SJCRH30 (cell line): ENCODE measurements at regions not wholly inside any gene's neighbourhood (a gene's known extent, or its start where the extent isn't known, plus 50 kb on each side); places are given as distances from the start of the nearest gene placed in this dataset.
A peak's percentile ranks its signal among the peaks of the same experiment; 100 is the strongest.

Source experiments
- DNase-seq, 2 experiments: peaks; one replicate each; pipeline ENCODE4 v3.0.0-alpha.2; 2015 to 2020
- H3K27ac ChIP-seq: fragments of 250-450 bp; sonication (Bioruptor Pico); 2 replicates; pipeline ENCODE4 v1.5.1; 2020; ENCODE audit warnings: mild to moderate bottlenecking, moderate library complexity
- H3K27me3 ChIP-seq: fragments of 250-450 bp; sonication (Bioruptor Pico); 2 replicates; pipeline ENCODE4 v1.5.1; 2020; ENCODE audit warnings: mild to moderate bottlenecking, moderate library complexity
- H3K36me3 ChIP-seq: fragments of 250-450 bp; sonication (Bioruptor Pico); 2 replicates; pipeline ENCODE4 v1.5.1; 2020; ENCODE audit warnings: mild to moderate bottlenecking, moderate library complexity
- H3K4me1 ChIP-seq: fragments of 250-450 bp; sonication (Bioruptor Pico); 2 replicates; pipeline ENCODE4 v1.5.1; 2020; ENCODE audit warnings: mild to moderate bottlenecking, moderate library complexity
- H3K4me3 ChIP-seq: fragments of 250-450 bp; sonication (Bioruptor Pico); 2 replicates; pipeline ENCODE4 v1.5.1; 2020; ENCODE audit warnings: mild to moderate bottlenecking, moderate library complexity
- H3K9me3 ChIP-seq: fragments of 250-450 bp; sonication (Bioruptor Pico); replicated peaks from 2 replicates; pipeline ENCODE4 v1.5.1; 2020; ENCODE audit warnings: mild to moderate bottlenecking, moderate library complexity

DNA sequence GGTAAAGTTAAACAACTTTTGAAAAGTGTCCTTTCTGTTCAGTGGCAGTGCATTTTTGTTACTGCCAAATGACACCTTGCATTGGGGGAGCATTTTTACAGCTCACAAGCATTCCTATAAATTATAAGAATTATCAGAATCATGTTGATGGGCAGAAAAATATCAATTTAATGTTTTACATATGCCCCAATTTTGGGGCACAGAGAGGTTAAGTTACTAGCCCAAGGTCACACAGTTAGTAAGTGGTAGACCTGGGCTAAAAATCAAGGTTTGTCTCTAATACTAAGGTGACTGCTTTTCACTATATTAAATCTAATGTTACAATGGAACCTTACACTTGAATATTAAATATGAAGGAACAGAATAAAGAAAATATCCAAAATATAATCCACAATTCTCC is 180.1 kb upstream of the IVNS1ABP start:
- no peak overlapping the region for H3K27ac ChIP-seq
- H3K4me3 ChIP-seq: no peak overlapping the region
- DNase-seq: no peak
- H3K36me3 ChIP-seq: no peaks in the 10 kb centered on the region
- no peaks in the 10 kb centered on the region for H3K27me3 ChIP-seq
- H3K9me3 ChIP-seq: no peaks in the 10 kb centered on the region
- no peaks in the 10 kb centered on the region for H3K4me1 ChIP-seq

DNA sequence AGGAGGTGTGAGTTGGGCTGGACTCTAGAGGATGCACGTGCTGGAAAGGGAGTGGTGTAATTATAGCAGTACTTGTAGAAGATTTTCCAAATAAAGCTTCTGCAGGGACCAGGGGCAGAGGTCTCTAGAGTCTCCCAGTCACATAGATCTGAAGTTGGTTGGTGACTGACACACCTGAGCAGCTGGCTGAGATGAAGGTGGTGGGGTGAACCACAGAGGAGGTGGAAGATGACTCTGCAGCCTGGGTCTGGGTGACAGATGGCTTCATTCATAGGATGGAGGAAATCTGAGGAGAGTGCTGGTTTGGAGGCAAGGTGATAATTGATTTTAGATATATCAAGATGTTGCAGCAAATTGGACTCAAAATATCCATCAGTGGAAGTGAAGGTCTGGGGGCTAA is 178.9 kb upstream of the IVNS1ABP start:
- Histone ChIP-seq H3K36me3 (no peaks in the 10 kb centered on the region), H3K27ac (no peak overlapping the region), H3K9me3 (no peaks in the 10 kb centered on the region), H3K27me3 (no peaks in the 10 kb centered on the region), H3K4me1 (no peaks in the 10 kb centered on the region), H3K4me3 (no peak overlapping the region)
- no peak for DNase-seq

DNA sequence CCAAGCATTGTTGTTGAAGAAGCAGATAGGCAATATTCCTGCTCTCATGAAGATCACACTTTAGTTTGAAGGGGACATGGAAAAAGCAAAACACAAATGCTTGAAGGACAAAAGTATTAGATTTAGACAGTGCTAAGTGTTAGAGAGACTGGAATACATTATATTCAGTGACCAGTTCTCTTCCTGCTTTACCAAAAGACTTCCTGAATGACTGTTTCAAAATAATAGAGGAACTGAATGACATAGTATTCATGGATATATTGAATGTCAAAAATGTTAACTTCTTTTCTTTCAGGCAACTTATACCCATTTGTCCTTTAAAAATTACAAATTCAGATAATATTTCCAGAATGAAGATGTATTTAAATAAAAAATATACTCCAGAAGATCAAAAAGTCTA is 178.0 kb upstream of the IVNS1ABP start:
- no peaks in the 10 kb centered on the region for H3K9me3 ChIP-seq
- no peaks in the 10 kb centered on the region for H3K27me3 ChIP-seq
- DNase-seq: no peak
- no peaks in the 10 kb centered on the region for H3K4me1 ChIP-seq
- H3K4me3 ChIP-seq: no peak overlapping the region
- H3K36me3 ChIP-seq: no peaks in the 10 kb centered on the region
- H3K27ac ChIP-seq: no peak overlapping the region

DNA sequence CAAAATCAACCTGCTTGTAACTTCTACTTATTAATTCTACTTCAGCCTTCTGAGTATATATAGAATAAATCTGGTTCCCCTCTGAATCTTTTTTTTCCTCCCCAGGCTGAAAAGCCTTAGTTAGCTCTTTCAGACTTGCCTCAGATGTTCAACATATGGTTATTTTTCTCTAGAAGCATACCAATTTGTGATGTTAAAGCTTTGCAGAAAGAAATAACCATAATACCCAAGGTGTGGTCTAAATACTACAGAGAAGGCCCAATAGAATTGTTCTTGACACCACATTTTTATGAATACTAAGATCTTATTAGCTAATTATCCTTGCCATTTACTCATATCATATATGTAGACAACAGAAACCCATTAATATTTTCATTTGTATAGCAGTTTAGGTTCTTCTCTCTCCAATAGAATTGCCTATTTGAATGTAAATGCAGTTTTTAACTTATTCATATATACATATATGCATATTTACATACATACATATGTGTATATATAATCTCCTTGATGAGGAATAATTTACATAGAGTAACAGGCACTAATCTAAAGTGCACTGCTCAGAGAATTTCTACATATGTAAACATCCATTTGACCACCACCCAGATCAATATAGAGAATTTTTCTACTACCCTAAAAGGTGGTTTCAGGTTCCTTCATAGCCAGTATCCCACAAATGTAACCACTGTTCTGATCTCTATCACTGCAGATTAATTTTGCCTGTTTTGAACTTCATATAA is 175.2 kb upstream of the IVNS1ABP start:
- Histone ChIP-seq H3K4me3 (no peak overlapping the region), H3K36me3 (no peaks in the 10 kb centered on the region), H3K4me1 (no peaks in the 10 kb centered on the region), H3K27ac (no peak overlapping the region), H3K27me3 (no peaks in the 10 kb centered on the region), H3K9me3 (no peaks in the 10 kb centered on the region)
- no peak for DNase-seq

DNA sequence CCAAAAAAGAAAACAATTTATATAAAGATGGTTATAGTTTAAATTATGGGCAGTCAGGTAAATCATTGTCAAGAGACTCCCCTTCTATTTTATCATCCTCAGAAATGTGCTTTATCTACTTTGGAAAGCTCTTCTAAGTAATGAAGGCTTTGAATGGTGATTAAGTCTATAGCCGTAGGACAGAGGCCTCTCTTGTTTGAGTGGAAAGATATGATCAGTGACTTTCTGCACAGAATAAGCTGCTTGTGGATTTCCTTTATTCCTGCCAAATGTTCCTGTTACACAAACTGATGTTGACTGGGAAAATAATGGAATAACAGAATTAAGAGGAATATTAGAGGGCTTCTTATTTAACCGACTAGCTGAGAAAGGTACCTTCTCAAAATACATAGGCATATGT is 174.6 kb upstream of the IVNS1ABP start:
- H3K36me3 ChIP-seq: no peaks in the 10 kb centered on the region
- no peaks in the 10 kb centered on the region for H3K4me1 ChIP-seq
- no peak overlapping the region for H3K4me3 ChIP-seq
- H3K27me3 ChIP-seq: no peaks in the 10 kb centered on the region
- no peak overlapping the region for H3K27ac ChIP-seq
- no peak for DNase-seq
- H3K9me3 ChIP-seq: no peaks in the 10 kb centered on the region

DNA sequence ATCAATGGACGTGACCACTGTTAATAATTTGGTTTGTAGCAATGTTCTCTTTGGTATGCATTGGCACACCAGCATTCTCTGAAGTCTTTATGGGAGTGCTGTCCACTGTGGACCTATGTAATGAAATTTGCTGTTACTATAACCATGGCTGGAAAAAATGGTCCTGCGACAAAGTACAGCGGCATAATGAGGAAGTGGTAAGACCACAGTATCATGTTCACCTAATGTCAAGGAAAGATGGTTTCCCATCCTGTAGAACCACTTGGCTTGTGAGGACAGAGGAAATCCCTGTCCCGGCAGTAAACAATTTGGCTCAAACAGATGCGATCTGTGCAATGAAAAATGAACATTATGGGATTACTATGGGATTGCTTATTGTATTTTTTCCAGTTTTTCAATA is 173.9 kb upstream of the IVNS1ABP start:
- H3K4me1 ChIP-seq: no peaks in the 10 kb centered on the region
- no peak overlapping the region for H3K27ac ChIP-seq
- no peak overlapping the region for H3K4me3 ChIP-seq
- H3K36me3 ChIP-seq: no peaks in the 10 kb centered on the region
- no peak for DNase-seq
- H3K27me3 ChIP-seq: no peaks in the 10 kb centered on the region
- no peaks in the 10 kb centered on the region for H3K9me3 ChIP-seq

DNA sequence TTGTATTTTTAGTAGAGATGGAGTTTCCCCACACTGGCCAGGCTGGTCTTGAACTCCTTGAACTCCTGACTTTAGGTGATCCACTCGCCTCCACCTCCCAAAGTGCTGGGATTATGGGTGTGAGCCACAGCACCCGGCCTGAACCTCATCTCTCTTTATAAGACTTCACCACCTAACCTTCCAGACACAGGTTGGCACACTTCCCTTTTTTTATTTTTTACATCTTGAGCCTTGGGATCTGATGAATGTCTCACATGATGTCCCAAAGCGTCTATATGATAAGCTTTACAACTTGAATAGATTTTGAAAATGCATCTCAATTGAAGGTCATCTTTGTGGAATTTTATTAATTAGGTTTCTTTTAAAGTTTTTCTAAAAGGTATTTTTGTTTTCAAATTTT is 172.4 kb upstream of the IVNS1ABP start:
- DNase-seq: no peak
- Histone ChIP-seq H3K4me1 (no peaks in the 10 kb centered on the region), H3K36me3 (no peaks in the 10 kb centered on the region), H3K27me3 (no peaks in the 10 kb centered on the region), H3K4me3 (no peak overlapping the region), H3K9me3 (no peaks in the 10 kb centered on the region), H3K27ac (no peak overlapping the region)

DNA sequence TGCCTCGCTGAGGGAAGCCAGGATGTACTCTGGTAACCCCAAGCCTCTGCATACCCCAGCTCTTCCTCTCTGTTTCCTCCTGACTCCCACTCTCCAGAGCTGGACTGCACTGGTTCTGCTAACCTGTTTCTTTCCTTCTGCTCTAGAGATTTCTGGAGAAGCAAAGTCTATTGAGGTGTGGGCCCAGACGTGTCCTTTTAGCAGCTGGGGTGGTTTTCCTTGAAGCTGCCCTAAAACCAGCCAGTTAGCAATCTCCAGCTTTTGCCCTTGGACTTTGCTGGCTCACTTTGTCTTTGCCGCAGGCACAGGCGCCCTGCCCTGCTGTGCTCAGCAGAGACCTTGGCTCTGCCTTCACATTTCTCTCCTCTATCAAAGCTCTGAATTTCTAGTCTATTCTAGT is 171.8 kb upstream of the IVNS1ABP start:
- no peaks in the 10 kb centered on the region for H3K4me1 ChIP-seq
- H3K9me3 ChIP-seq: no peaks in the 10 kb centered on the region
- no peak overlapping the region for H3K4me3 ChIP-seq
- DNase-seq: no peak
- H3K36me3 ChIP-seq: no peaks in the 10 kb centered on the region
- H3K27me3 ChIP-seq: no peaks in the 10 kb centered on the region
- H3K27ac ChIP-seq: no peak overlapping the region

DNA sequence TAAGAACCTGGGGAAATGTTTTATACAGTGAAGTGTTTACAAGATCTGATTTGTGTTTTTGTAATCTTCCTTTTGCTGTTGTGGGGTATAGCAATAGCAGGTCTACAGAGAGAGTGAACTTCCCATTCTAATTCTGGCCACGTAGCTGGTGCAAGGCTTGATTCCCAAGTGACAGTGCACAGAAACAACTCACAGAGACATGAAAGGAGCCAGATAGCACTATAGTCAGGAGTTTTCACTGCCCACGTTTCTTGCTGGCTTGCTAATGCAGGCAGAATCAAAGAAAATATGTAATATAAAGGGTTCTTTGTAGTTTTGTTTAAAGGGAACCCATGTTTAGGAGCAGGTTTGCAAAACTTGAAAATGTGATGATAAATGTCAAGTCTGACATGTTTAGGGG is 170.9 kb upstream of the IVNS1ABP start:
- DNase-seq: no peak

DNA sequence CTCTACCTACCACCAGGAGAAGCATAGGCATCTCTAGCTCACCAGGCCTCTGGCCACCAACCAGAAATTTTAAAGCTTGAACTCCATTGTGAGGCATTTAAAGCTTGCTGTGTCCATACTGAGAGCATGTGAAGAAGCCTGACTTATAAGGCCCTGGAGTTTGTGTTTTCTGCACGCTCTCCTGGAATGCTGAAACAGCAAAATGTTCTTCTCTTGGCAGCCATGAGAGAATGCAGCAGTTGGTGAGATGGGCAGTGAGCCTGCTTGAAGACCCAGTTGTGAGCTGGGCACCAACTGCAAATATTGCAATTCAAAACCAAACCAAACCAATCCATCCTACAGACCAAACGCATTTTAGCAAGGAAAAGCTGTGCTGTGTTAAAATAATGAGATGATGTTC is 170.0 kb upstream of the IVNS1ABP start:
- Histone ChIP-seq H3K36me3 (no peaks in the 10 kb centered on the region), H3K4me3 (no peak overlapping the region), H3K9me3 (no peaks in the 10 kb centered on the region), H3K4me1 (no peaks in the 10 kb centered on the region), H3K27ac (no peak overlapping the region), H3K27me3 (no peaks in the 10 kb centered on the region)
- no peak for DNase-seq

More for the DNA sequence above, 170.9 kb upstream of the IVNS1ABP start:
- H3K27me3 ChIP-seq: no peaks in the 10 kb centered on the region
- no peaks in the 10 kb centered on the region for H3K36me3 ChIP-seq
- H3K4me3 ChIP-seq: no peak overlapping the region
- H3K9me3 ChIP-seq: no peaks in the 10 kb centered on the region
- H3K27ac ChIP-seq: no peak overlapping the region
- no peaks in the 10 kb centered on the region for H3K4me1 ChIP-seq

DNA sequence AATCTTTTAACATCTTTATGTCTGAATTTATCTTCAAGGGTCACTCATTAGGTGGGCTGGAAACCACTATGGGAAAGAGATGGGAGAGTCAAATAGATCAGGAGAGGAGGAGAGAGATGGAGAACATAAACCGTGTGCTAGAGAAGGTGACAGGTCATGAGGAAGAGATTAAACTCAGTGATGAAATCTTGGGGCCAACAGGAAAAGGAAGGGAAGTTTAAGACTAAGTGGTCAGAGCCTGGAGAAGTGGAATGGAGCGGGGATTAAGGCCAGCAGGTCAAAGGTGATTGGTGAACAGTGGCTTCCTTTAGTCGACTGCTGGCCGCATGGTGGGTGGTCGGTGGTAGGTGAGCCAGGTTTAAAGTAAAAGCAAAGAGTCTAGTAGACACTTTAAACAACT is 169.3 kb upstream of the IVNS1ABP start:
- Histone ChIP-seq H3K9me3 (no peaks in the 10 kb centered on the region), H3K4me3 (no peak overlapping the region), H3K27ac (no peak overlapping the region), H3K36me3 (no peaks in the 10 kb centered on the region), H3K4me1 (no peaks in the 10 kb centered on the region), H3K27me3 (no peaks in the 10 kb centered on the region)
- DNase-seq: no peak

DNA sequence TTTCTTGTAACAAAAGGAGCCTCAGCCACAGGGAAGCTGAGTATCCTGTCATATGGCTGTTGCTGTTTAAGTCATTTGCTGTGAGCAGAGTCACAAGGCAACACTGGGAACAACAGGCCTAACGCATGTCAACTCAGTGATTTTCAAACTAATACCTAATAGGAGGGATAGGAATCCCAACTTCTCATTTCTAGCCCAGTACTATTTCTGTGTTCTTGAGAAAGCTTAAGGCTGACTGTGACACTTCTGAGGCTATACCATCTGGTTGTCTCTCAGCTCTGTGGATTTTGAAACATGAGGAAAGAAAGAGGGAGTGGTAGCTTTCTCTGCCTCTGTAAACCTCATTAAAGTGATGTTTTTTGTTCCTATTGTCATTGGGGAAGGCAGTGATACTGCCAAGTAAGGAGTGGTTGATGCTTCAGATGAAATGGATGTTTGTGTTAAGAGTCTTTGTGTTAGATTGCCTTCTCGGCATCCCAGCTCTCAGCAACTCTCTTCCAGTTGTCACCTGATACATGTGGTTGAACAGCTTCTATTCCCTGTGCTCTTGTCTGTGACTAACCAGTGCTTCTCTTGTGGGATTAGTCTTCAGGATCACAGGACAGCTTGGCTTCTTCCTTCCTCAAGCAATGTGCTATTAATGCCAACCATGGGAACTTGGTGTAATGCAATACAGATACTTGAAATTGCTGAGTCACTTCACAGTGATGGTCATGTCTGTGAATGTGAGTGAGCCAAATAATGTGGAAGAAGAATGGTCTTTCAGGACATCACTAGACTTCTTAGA is 166.8 kb upstream of the IVNS1ABP start:
- no peaks in the 10 kb centered on the region for H3K4me1 ChIP-seq
- H3K36me3 ChIP-seq: no peaks in the 10 kb centered on the region
- H3K4me3 ChIP-seq: no peak overlapping the region
- no peak overlapping the region for H3K27ac ChIP-seq
- peak; percentile 1 to 28 for DNase-seq
- no peaks in the 10 kb centered on the region for H3K9me3 ChIP-seq
- no peaks in the 10 kb centered on the region for H3K27me3 ChIP-seq

DNA sequence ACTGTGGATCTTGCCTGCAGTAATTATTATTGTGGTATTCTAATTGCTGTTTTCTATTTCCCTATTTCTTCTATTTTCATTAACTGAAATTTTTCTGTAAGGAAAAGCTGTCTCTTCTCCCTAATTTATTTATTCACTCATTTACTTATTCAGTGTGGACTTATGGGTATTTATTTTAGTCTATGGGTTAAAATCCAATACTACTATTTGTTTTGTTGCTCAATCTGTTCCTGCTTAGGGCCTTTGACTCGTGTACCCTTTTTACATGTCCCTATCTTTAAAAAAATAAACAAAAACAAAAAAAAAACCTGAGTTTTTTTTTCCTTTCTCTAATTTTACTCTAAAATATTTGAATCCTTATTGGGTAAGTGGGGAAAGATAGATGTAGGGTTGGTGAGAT is 166.2 kb upstream of the IVNS1ABP start:
- DNase-seq: no peak
- no peak overlapping the region for H3K27ac ChIP-seq

DNA sequence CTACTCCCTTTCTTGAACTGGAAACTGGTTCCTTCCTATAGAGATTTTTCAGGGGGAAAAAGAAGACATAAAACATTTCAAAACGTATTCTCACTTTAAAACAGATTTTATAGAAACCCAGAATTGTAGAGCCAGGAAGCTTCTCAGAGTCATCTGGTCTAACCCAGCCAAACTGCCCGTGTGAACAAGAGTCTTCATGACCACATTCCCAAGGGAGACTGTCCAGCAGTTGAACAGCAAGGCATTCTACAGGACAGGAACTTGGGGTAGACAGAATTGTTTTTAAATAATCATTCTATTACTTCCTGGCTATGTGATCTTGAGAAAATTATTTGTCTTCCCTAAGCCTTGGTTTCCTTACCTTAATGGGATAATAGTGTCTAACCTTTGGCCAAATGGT is 163.5 kb upstream of the IVNS1ABP start:
- Histone ChIP-seq H3K36me3 (no peaks in the 10 kb centered on the region), H3K9me3 (no peaks in the 10 kb centered on the region), H3K4me3 (no peak overlapping the region), H3K27me3 (no peaks in the 10 kb centered on the region), H3K4me1 (no peaks in the 10 kb centered on the region), H3K27ac (no peak overlapping the region)
- DNase-seq: no peak

More for the DNA sequence above, 166.2 kb upstream of the IVNS1ABP start:
- Histone ChIP-seq H3K4me3 (no peak overlapping the region), H3K9me3 (no peaks in the 10 kb centered on the region), H3K4me1 (no peaks in the 10 kb centered on the region), H3K27me3 (no peaks in the 10 kb centered on the region), H3K36me3 (no peaks in the 10 kb centered on the region)

DNA sequence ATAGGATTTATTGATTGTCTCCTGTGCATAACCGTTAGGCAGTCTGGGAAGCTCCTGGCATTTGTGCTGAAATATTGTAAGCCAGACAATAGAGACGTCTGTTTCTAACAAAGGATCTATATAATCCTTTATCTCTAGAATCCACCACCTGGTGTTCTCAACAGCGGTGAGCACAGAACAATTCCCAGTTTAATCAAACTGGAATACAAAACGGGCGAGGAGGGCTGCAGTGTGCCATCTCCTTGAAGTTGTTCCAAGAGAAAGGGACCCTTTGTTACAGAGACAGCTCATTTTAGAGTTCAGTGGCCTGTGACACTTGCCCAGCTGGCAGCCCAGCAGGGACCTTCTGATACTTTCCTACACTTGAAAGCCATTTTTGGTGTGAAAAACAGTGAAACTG is 162.8 kb upstream of the IVNS1ABP start:
- no peaks in the 10 kb centered on the region for H3K36me3 ChIP-seq
- DNase-seq: no peak

DNA sequence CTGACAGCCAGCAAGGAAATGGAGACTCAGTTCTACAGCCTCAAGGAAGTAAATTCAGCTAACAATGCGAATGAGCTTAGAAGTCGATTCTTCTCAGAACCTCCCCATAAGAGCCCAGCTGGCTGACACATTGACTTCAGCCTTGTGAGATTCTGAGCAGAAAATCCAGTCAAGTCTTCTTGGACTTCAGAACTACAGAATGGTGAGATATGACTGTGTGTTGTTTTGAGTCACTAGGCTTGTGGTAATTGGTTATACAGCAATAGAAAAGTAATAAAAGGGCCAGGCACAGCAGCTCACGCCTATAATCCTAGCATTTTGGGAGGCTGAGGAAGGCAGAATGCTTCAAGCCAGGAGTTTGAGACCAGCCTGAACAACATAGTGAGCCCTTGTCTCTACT is 161.8 kb upstream of the IVNS1ABP start:
- H3K36me3 ChIP-seq: no peaks in the 10 kb centered on the region
- H3K27ac ChIP-seq: no peak overlapping the region
- no peaks in the 10 kb centered on the region for H3K9me3 ChIP-seq
- DNase-seq: no peak
- H3K4me3 ChIP-seq: no peak overlapping the region
- H3K4me1 ChIP-seq: no peaks in the 10 kb centered on the region
- H3K27me3 ChIP-seq: no peaks in the 10 kb centered on the region

More for the DNA sequence above, 162.8 kb upstream of the IVNS1ABP start:
- Histone ChIP-seq H3K4me3 (no peak overlapping the region), H3K27ac (no peak overlapping the region), H3K4me1 (no peaks in the 10 kb centered on the region), H3K27me3 (no peaks in the 10 kb centered on the region), H3K9me3 (no peaks in the 10 kb centered on the region)
